AG09319 (cell line): ENCODE measurements at regions not wholly inside any gene's neighbourhood (a gene's known extent, or its start where the extent isn't known, plus 50 kb on each side); places are given as distances from the start of the nearest gene placed in this dataset.

ENCODE experiments used
- DNase-seq: peaks from one replicate; pipeline ENCODE4 v3.0.0-alpha.2; 2010; ENCODE audit warnings: low read depth; ENCODE audit errors: extremely low read depth
- CTCF ChIP-seq: IDR thresholded peaks from 2 replicates; pipeline ENCODE4 v1.5.1; 2011; ENCODE audit warnings: low read depth, mild to moderate bottlenecking, inconsistent platforms, low read length, moderate library complexity

DNA sequence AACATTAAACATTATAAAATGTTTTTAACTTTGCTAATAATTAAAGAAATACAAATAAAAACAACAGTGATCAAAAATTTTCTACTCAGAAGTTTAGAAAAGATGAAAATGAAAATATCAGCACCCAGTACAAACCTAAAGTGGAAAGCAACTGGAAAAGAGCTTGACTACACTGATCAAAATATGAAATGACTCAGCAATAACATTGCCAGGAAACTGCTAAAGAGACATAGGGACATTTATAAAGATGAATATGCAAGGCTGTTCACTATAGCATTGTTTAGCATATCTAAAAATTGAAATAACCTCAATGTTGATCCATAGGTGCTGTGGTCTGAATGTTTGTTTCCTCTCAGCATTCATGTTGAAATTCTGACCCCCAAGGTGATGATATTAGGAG is 88.5 kb upstream of the NOCT start:
- TF ChIP-seq CTCF: no peak
- DNase-seq: no peak

DNA sequence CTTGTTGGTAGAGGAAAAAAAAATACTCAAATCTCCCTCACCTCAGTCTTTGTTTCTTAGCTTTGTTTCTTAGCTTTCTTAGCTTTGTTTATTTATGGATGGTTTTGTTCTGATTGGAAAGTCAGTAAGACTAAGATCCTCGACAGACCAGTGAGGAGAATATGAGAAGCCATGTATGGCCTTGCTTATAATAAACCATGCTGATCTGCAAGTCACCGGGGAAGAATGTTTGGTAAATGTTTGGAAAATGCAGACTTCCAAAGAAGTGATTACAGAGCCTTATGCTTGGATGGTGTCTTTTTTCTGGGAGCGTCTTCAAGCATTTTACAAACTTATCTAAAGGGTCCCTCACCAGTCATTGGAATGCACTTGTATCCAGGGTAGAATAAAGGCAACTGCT is 90.1 kb upstream of the NOCT start:
- no peak for DNase-seq
- no peak for TF ChIP-seq CTCF

DNA sequence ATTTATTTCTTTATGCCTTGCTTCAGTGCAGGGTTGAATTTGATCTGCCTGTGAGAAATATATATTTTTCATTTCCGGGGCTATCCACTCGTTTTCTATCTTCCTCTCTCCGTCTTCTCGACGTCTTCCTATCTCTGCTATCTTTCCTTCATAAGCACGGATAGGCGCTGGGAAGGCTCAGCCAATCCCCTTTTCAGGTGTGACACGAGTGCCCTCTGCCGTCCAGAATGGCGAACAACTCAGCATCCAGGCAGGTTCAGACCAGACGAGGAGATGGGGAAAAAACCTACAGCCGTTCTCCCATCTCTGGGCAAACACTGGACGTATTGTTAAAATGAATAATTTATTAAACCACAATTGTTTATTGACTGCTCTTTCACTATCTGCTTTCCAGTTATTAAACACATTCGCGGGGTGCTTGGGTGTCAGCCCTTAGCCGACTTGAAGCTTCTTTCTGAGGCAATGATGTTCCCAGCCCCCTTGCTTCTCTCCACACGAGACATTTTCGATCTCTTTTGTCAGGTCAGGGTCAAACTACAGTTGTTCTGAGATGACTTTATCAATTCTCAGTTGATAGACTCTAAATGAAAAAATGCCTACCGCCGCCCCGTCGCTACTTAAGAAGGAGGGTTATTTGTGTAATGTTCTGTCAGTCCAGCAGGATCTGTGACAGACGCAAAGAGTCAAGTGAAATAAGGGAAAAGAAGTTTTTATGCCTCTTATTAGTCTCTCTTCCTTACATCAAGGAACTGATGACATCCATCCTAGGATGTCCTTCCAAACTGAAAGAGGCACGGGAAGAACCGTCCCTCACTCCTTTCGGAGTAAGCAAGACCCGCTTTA is 96.3 kb upstream of the NOCT start:
- TF ChIP-seq CTCF: peak; percentile 79
- DNase-seq: peak; percentile 23

DNA sequence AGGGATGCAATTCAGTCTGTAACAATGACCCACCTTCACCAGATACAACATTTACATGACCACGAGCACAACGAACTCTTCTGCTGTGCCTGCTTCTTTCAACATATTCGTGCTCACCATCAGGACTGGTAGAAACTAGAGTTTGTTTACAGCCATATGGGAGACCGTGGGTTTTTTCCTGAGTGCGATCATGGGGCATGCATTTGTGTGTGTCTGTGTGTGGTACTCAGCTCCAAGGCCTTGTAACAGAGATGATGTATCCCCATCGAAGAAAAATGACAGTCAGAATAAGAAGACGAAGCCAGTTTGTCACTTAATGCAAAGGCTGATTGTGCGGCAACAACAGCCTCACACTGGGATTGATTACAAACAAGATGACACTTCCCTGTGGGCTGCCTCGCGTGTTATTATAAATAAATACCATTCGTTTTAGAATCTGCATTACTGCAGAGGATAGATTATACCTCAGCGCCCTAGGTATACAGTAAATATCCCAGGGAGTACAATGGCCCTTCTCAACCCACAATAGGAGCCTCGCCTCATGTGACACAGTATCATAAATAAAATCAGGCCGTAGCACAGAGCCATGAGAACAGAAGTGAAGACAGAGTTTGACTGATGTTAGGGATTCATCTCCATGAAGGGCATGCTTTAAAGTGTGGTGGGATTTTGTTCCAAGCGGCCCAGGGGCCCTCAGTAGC is 97.3 kb upstream of the NOCT start:
- no peak for DNase-seq
- no peak for TF ChIP-seq CTCF

- no peak for DNase-seq
- TF ChIP-seq CTCF: no peak
Observed at GRCh38 chr4:138916763-138917162, 98.8 kb upstream of the NOCT start.

- no peak for TF ChIP-seq CTCF
- no peak for DNase-seq
Observed at GRCh38 chr4:138915756-138916155, 99.8 kb upstream of the NOCT start.

- TF ChIP-seq CTCF: no peak
- no peak for DNase-seq
Observed at GRCh38 chr4:138912704-138913340, 102.8 kb upstream of the NOCT start.
